Astrocyte of the hippocampus (primary cell): ENCODE measurements at regions not wholly inside any gene's neighbourhood (a gene's known extent, or its start where the extent isn't known, plus 50 kb on each side); places are given as distances from the start of the nearest gene placed in this dataset.
"Not testable (repeated sequence)": the region's sequence is repeated elsewhere in the genome, so short reads cannot be mapped to it uniquely, and the experiment has no call there.

Experiments
- DNase-seq: peaks from one replicate; pipeline ENCODE4 v3.0.0; 2011; ENCODE audit warnings: low read depth, low spot score

GRCh38 chr2:94576486-94576885 is 294.7 kb upstream of the TEKT4 start:
- DNase-seq, result not testable (repeated sequence)

GRCh38 chr2:94577160-94577559 is 294.1 kb upstream of the TEKT4 start:
- peak; percentile 63 for DNase-seq

DNA sequence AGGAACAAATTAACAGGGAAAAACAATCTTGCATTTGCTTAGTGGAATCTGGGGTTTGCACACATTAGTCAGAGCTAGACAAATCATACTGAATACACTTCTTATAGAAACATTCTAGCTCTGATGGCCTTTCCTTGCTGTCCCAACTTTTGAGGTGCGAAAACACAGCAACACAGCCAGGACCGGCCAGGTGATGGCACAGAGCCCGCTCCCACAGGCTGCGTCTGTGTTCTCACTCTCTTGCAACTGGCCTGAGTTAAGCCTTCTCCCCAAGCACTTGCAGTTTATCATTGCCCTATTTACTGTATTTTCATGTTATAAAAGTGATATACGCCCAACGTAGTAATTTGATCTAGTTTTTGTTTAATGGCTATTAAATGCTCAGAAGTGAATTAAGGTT is 292.0 kb upstream of the TEKT4 start:
- not testable (repeated sequence) for DNase-seq

DNA sequence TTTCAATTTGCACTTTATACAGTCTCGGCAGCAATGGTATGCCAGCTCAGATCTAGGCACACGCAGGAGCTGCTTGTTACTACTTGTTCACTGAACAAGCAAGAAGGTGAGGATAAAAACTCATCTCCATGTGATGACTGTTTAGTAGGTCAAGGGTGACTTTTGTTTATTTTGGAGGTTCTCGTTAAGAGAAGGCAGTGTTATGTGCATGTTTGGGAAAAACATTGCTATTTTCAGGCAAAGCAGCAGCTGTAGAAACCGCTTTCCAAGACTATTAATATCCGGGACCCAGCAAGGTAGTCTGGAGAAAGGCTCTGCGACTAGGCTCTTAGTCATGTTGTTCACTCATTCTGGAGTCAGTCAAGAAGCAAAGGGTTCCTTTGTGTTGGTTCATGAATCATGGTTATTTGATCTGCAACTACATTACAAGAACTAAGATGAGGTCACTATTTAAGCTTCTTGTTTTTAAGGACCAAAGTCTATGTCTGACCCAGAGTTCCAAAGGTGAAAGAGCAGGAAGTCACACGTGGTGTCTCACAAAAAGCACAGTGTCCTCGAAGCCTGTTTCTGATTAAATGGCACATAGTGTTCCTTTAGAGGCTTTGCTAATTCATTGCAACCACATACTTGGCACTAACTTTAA is 288.0 kb upstream of the TEKT4 start:
- DNase-seq, result peak; percentile 28

GRCh38 chr2:94584569-94584968 is 286.7 kb upstream of the TEKT4 start:
- DNase-seq, result not testable (repeated sequence)

GRCh38 chr2:94586032-94586982 is 284.9 kb upstream of the TEKT4 start:
- DNase-seq, result peak; percentile 48

DNA sequence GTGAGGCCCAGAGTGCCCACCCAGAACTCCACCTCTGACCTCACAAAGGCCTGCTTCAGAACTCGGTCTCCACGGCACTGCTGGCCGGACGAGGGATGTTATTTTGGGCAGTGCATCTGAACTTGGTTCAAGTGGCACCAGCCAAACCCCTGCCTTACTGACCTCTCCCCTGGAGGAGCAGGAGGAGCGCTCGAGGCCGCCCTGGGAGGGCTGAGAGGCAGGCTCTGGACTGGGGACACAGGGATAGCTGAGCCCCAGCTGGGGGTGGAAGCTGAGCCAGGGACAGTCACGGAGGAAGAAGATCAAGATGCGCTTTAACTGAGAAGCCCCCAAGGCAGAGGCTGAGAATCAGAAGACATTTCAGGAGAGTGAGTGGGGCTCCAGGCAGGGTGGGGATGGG is 284.2 kb upstream of the TEKT4 start:
- not testable (repeated sequence) for DNase-seq

- DNase-seq, result not testable (repeated sequence)
Observed at GRCh38 chr2:94594019-94594836, 277.0 kb upstream of the TEKT4 start.

GRCh38 chr2:94595956-94596355 is 275.3 kb upstream of the TEKT4 start:
- DNase-seq, result not testable (repeated sequence)

GRCh38 chr2:94598075-94598713 is 273.0 kb upstream of the TEKT4 start:
- DNase-seq, result not testable (repeated sequence)

- not testable (repeated sequence) for DNase-seq
Observed at GRCh38 chr2:94600929-94601328, 270.3 kb upstream of the TEKT4 start.

DNA sequence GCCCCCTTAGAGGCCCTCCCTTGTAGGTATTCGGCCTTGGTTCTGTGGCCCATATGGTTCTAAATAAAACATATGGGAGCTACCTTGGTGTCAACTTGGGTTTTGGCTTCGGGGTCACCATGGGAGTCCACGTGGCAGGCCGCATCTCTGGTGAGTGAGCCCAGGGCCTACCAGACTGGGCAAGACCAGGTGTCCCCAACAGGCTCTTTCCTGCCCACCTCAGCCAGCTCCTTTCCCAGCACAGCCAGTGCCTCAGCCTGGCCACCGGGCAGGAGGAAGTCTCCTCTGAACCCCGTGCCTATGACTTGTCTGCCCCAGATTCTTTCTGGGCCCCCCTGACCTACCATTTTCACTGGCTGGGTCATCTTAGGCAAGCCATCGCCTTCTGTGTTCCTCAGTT is 268.8 kb upstream of the TEKT4 start:
- DNase-seq, result no peak

DNA sequence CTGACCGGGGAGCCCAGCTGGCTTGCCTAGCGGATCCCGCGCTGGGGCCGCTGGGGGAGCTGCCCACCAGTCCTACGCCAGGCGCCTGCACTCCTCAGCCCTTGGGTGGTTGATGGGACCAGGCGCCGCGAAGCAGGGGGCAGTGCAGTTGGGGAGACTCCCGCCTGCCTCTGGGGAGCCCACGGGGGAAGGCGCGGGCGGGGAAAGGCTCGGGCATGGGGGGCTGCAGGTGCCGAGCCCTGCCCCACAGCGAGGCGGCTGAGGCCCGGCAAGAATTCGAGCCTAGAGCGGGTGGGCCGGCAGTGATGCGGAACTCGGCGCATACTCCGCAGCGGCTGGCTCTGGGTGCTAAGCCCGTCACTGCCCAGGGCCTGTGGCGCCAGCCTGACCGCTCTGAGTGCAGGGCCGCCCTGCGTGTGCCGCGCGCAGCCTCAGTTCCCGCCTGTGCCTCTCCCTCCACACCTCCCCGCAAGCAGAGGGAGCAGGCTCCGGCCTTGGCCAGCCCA is 249.1 kb upstream of the TEKT4 start:
- DNase-seq, result peak; percentile 7

- not testable (repeated sequence) for DNase-seq
Observed at GRCh38 chr2:94628953-94629352, 242.3 kb upstream of the TEKT4 start.

GRCh38 chr2:94641397-94641796 is 229.8 kb upstream of the TEKT4 start:
- DNase-seq, result not testable (repeated sequence)

- peak; percentile 1 for DNase-seq
Observed at GRCh38 chr2:94652131-94652530, 219.1 kb upstream of the TEKT4 start.

- DNase-seq, result peak; percentile 34
Observed at GRCh38 chr2:94669858-94670257, 201.4 kb upstream of the TEKT4 start.

- DNase-seq, result not testable (repeated sequence)
Observed at GRCh38 chr2:94694236-94694635, 177.0 kb upstream of the TEKT4 start.

- not testable (repeated sequence) for DNase-seq
Observed at GRCh38 chr2:94708982-94709381, 162.2 kb upstream of the TEKT4 start.

- DNase-seq, result no peak
Observed at GRCh38 chr2:94725543-94725942, 145.7 kb upstream of the TEKT4 start.

GRCh38 chr2:94735536-94735935 is 135.7 kb upstream of the TEKT4 start:
- not testable (repeated sequence) for DNase-seq
